ENCODE measurements at regions not wholly inside any gene's neighbourhood (a gene's known extent, or its start where the extent isn't known, plus 50 kb on each side); places are given as distances from the start of the nearest gene placed in this dataset.

GRCh38 chr2:221051162-221051561 is 520.9 kb downstream of the EPHA4 start:
- no peak for FAIRE-seq
- no peak for DNase-seq (ENCODE audit: extremely low spot score, insufficient read length, low read depth)

GRCh38 chr2:221060376-221060775 is 511.7 kb downstream of the EPHA4 start:
- FAIRE-seq (no peak), DNase-seq (ENCODE audit: extremely low spot score, insufficient read length, low read depth) (no peak)

GRCh38 chr2:221063568-221063967 is 508.5 kb downstream of the EPHA4 start:
- DNase-seq (ENCODE audit: extremely low spot score, insufficient read length, low read depth) (no peak), FAIRE-seq (no peak)

DNA sequence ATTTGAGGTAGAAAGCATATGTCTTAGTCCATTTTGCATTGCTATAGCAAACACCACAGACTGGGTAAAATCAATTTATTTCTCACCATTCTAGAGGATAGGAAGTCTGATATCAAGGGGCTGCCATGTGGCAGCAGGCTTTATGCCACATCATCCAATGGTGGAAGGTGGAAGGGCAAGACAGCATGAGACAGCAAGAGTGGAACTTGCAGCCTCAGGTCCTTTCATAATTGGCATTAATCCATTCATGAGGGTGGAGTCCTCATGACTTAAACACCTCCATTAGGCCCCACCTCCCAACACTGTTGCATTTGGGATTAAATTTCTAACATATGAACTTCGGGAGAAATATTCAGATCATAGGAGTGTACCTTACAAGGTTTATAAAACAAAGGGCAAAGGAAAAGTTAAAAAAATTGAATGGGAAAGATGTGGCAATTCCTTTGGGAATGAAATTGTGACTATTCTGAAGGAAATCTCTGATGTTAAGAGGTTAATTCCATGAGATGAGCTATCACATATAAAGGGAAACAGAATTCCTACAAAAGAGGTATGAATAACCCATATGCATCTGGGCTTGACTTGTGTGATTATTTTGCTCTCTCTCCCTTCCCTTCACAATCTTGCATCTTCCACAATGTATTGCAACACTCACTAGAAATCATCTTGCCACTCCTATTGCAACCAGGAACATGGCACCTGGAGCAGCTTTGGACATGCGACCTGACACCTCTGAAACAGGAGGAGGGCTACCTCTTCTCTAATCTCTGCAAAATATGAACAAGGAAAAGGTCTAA is 507.8 kb downstream of the EPHA4 start:
- DNase-seq (ENCODE audit: extremely low spot score, insufficient read length, low read depth) (no peak), FAIRE-seq (no peak)

DNA sequence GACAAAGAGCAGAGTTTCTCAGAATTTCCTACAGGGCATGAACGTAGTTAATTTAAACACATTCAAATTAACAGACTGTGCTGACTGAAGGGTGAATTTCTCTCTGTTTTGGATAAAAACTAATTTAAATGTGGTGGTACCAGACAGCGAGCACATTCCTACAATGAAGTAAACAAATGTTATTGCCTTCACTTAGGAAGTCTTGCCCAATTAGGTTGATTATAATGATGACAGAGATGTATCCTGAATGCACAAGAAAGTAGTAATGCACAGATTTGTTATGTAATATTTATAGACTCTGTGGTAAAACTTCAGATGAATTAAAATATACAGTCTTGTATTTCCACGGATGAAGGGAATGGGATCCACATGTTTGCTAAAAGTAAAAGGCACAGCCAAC is 507.2 kb downstream of the EPHA4 start:
- FAIRE-seq (no peak), DNase-seq (ENCODE audit: extremely low spot score, insufficient read length, low read depth) (no peak)

GRCh38 chr2:221068123-221068522 is 504.0 kb downstream of the EPHA4 start:
- DNase-seq (ENCODE audit: extremely low spot score, insufficient read length, low read depth) (no peak), FAIRE-seq (no peak)

- no peak for DNase-seq (ENCODE audit: extremely low spot score, insufficient read length, low read depth)
- FAIRE-seq: no peak
Observed at GRCh38 chr2:221070106-221070505, 502.0 kb downstream of the EPHA4 start.

- DNase-seq (ENCODE audit: extremely low spot score, insufficient read length, low read depth) (no peak), FAIRE-seq (no peak)
Observed at GRCh38 chr2:221073326-221074049, 498.6 kb downstream of the EPHA4 start.

GRCh38 chr2:221074238-221074637 is 497.9 kb downstream of the EPHA4 start:
- FAIRE-seq (no peak), DNase-seq (ENCODE audit: extremely low spot score, insufficient read length, low read depth) (no peak)

GRCh38 chr2:221075203-221075602 is 496.9 kb downstream of the EPHA4 start:
- DNase-seq (ENCODE audit: extremely low spot score, insufficient read length, low read depth) (no peak), FAIRE-seq (no peak)

DNA sequence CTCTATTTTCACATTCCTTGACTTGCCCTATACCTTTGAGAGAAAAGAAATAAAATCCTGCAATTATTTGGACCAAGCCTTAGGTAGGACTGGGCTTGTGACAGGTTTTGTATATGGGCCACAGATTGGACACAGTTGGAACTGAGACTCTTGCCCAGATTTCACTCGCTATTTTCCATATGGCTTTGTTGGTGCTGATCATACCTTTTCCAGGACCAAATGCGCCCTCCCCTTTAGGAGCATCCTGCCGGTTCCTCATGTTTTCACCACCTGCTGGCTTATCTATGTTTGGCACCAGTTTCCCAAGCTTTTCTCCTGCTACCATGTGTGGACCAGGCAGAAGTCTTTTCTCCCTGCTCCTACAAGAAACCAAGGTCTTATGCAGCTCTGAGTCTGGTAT is 494.9 kb downstream of the EPHA4 start:
- FAIRE-seq: no peak
- DNase-seq (ENCODE audit: extremely low spot score, insufficient read length, low read depth): no peak

GRCh38 chr2:221077799-221078198 is 494.3 kb downstream of the EPHA4 start:
- no peak for FAIRE-seq
- no peak for DNase-seq (ENCODE audit: extremely low spot score, insufficient read length, low read depth)

- no peak for DNase-seq (ENCODE audit: extremely low spot score, insufficient read length, low read depth)
- FAIRE-seq: no peak
Observed at GRCh38 chr2:221085341-221085900, 486.7 kb downstream of the EPHA4 start.

- DNase-seq (ENCODE audit: extremely low spot score, insufficient read length, low read depth) (no peak), FAIRE-seq (no peak)
Observed at GRCh38 chr2:221085936-221086335, 486.2 kb downstream of the EPHA4 start.

DNA sequence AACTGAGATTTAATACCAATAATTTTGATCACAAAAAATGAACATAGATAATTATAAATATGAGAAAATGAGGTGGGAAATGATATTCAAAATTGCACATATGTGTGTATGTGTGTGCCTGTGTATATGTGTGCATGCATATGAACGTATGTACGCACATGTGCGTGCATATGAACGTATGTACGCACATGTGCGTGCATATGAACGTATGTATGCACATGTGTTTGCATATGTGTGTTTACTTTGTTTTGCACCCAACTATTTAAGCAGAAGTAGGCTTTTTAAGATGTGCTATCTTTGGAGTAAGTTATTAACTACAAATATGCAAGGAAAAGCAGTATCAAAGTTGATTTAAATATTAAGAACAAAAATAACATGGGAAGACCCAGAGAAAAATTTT is 484.3 kb downstream of the EPHA4 start:
- FAIRE-seq: no peak
- DNase-seq (ENCODE audit: extremely low spot score, insufficient read length, low read depth): no peak

DNA sequence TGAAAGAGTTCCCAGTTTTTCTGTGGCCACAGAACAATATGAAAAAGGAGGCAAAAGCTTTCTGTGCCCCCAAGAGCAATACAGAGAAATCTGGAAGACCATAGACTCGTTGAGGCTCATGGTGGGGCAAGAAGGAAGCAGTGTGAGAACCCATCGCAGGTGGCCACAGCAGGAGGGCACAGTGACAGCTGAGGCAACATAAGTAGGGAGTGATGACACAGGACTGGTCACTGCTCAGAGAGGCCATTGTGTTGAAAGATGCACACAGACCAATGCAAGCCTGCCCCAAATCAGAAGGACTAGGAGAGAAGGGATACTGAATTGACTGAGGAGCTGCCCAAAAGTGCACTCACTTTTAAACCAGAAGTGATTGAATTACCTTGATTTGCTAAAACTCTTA is 483.6 kb downstream of the EPHA4 start:
- no peak for DNase-seq (ENCODE audit: extremely low spot score, insufficient read length, low read depth)
- FAIRE-seq: no peak

GRCh38 chr2:221095356-221095755 is 476.7 kb downstream of the EPHA4 start:
- FAIRE-seq (no peak), DNase-seq (ENCODE audit: extremely low spot score, insufficient read length, low read depth) (no peak)

DNA sequence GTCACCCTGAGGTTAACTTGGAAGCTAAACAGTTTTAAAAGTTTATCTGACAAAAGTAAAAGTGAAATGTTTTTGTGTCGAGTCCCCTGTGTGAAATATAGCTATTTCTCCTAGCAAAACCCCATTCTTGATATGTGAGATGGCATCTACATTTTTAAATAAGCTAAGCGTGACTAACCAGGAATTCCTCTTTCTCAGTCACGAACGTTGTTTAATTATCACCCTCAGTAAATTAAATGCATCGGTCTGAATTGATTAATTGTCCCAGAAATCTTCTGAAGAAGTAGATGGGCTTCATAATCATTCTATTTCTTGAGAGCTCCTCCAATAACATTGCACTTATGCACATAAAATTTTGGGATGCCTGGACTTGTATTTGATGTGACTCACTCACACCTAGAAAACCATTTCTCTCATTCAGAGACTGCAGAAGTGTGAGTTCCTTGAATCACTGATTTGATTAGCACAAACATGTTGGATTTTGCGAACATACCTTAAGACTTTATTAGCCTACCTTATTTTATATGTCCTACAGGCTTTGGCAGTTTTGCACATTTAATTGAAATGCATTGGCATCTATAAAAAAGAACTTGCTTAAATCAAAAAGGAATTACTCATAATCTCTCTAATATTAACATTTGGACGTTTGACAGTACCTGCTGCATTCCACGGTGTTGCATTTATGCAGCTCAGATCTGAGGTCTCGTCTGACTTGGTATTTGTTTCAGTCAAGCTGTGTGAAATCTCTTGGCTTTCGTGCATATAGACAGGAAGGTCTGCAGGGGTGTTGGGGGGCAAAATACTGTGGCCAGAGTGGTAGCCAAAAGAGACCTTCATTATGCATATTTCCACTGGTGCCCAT is 475.2 kb downstream of the EPHA4 start:
- DNase-seq (ENCODE audit: extremely low spot score, insufficient read length, low read depth) (no peak), FAIRE-seq (no peak)

DNA sequence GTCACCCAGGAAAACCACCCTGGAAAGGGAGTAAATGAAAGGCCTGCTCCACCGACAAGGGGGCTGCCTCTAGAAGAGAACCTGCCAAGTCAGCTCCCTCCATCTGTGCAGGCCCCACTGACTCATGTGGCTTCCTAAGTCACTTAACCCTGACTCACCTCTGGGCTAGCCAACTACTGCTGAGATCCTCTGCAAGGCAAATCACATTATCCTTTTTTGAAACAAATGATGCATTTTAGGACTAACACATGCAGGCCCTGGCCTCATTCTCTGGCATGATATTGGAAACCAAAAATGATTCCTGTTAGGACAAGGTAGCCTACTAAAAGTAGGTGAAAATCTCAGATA is 474.6 kb downstream of the EPHA4 start:
- FAIRE-seq (no peak), DNase-seq (ENCODE audit: extremely low spot score, insufficient read length, low read depth) (no peak)

DNA sequence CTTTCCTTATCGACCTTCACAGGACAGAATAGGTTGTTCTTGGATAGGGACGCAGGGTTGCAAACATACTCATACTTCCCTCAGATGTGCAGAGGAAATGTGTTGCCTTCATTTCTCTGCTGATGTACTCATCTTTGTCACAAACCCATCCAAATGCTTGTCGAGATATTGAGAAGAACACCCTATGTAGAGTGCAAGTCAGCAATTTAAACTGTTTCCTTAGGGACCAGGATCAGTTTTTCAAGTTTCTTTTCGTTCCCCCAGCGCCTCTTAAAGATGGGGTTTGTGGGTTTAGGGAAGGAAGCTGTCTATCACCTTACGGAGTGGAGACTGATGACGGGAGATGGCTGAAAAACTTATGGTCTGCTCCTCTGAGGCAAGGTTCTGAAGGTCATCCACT is 474.2 kb downstream of the EPHA4 start:
- FAIRE-seq (no peak), DNase-seq (ENCODE audit: extremely low spot score, insufficient read length, low read depth) (no peak)
